ENCODE measurements at regions not wholly inside any gene's neighbourhood (a gene's known extent, or its start where the extent isn't known, plus 50 kb on each side); places are given as distances from the start of the nearest gene placed in this dataset.

- no peak for TF ChIP-seq CTCF (IDR thresholded peaks at IDR 0.05)
- TF ChIP-seq EP300 (IDR thresholded peaks at IDR 0.05): no peak
- TF ChIP-seq POLR2A (IDR thresholded peaks at IDR 0.05): no peak
Observed at GRCh38 chr14:23725980-23726710, 90.0 kb downstream of the DHRS2 start.

Measured in stomach (tissue), 4 donors.